ENCODE measurements at regions not wholly inside any gene's neighbourhood (a gene's known extent, or its start where the extent isn't known, plus 50 kb on each side); places are given as distances from the start of the nearest gene placed in this dataset.

DNA sequence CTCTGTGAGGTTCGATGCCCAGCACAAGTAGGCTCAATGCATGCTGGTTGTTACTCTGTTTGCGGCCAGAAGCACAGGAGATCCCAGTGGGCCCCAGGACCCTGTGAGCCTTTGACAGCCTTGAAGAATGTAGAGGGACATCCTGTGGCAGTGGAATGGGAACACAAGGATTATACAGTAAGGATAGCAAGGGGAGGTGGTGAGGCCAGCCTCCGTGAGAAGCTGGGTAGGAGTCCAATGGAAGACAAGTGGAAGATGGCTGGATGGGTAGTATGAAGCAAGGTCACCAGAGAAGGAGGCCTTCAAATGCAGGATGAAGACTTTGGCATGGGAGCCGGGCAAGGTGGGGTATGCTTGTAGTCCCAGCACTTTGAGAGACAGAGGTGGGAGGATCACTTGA lies 622.9 kb upstream of the CDH4 start:
- H3K27ac ChIP-seq (replicated peaks) = no peak overlapping the region
- no peak overlapping the region for H3K4me3 ChIP-seq
- intact Hi-C loops (cut with micrococcal nuclease) = no loop called here
- H3K9me3 ChIP-seq (replicated peaks) = no peaks in the 10 kb centered on the region
- no peak for DNase-seq
- H3K27me3 ChIP-seq (ENCODE audit: low read depth) = peaks cover 19% of the 10 kb centered on the region
- H3K36me3 ChIP-seq = no peaks in the 10 kb centered on the region
- TF ChIP-seq, protein P1, sequence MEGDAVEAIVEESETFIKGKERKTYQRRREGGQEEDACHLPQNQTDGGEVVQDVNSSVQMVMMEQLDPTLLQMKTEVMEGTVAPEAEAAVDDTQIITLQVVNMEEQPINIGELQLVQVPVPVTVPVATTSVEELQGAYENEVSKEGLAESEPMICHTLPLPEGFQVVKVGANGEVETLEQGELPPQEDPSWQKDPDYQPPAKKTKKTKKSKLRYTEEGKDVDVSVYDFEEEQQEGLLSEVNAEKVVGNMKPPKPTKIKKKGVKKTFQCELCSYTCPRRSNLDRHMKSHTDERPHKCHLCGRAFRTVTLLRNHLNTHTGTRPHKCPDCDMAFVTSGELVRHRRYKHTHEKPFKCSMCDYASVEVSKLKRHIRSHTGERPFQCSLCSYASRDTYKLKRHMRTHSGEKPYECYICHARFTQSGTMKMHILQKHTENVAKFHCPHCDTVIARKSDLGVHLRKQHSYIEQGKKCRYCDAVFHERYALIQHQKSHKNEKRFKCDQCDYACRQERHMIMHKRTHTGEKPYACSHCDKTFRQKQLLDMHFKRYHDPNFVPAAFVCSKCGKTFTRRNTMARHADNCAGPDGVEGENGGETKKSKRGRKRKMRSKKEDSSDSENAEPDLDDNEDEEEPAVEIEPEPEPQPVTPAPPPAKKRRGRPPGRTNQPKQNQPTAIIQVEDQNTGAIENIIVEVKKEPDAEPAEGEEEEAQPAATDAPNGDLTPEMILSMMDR (IDR thresholded peaks at IDR 0.05; ENCODE audit: borderline replicate concordance) = no peak
- H3K4me1 ChIP-seq = no peaks in the 10 kb centered on the region

DNA sequence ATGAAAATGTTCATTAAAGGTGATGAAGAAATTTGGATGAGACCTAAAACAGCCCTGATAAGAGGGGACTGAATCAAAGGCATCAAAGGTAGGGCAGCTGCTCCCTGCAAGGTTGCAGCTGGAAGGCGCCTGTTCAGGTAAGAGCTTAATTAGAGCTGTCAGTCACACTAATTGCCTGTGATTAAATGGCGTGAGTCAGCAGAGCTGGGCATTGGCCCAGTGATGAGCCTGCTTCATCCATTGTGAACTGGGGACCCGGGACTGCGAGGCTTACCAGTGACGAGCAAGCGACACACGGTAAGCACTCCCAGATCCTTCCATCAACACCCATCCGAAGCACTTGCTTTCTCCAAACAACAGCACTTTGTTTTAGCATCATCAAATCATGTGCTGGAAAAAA lies 621.5 kb upstream of the CDH4 start:
- H3K4me1 ChIP-seq = no peaks in the 10 kb centered on the region
- peaks cover 31% of the 10 kb centered on the region for H3K27me3 ChIP-seq (ENCODE audit: low read depth)
- DNase-seq = no peak
- no peak overlapping the region for H3K27ac ChIP-seq (replicated peaks)
- TF ChIP-seq, protein P1 (IDR thresholded peaks at IDR 0.05; ENCODE audit: borderline replicate concordance) = no peak
- H3K4me3 ChIP-seq = no peak overlapping the region
- H3K9me3 ChIP-seq (replicated peaks) = peaks cover under 1% of the 10 kb centered on the region
- intact Hi-C loops (cut with micrococcal nuclease) = no loop called here
- no peaks in the 10 kb centered on the region for H3K36me3 ChIP-seq

DNA sequence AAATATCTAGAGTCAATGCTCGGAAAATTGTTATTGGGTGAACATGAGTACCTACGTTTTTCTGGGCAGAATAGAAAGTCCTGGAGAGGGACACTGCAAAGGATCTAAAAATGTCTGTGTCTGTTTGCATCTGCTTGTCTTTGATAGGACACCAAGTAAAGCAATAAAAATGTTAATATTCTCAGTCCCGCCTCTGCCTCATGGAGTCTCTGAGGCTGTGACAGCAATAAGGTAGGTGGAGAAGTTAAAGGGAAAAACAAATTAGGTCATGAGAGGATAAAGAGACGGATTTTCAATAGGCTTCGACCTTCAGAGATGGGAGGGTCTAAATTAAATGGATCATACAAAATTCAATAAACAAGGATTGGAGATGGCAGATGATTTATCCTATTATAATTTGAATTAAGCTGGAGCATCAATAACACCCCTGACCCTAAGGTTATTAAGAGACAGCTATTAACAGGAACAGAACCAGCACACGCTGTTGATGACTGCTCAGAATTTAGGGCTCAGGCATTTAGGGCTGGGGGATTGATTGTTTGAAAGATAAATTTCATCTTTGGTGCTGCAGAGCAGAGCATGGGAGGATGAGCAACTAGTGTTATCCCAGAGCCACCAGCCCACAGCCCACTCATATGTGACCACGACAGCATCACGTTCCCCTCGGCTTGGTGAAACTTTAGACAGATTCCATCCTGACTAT lies 620.3 kb upstream of the CDH4 start:
- Histone ChIP-seq H3K4me1 (no peaks in the 10 kb centered on the region), H3K27ac (replicated peaks) (peak overlapping the region; percentile 59), H3K9me3 (replicated peaks) (peaks cover 8% of the 10 kb centered on the region), H3K27me3 (ENCODE audit: low read depth) (peaks cover 35% of the 10 kb centered on the region), H3K36me3 (no peaks in the 10 kb centered on the region), H3K4me3 (no peak overlapping the region)
- intact Hi-C loops (cut with micrococcal nuclease) = no loop called here
- TF ChIP-seq, protein P1 (IDR thresholded peaks at IDR 0.05; ENCODE audit: borderline replicate concordance) = no peak
- DNase-seq = no peak

DNA sequence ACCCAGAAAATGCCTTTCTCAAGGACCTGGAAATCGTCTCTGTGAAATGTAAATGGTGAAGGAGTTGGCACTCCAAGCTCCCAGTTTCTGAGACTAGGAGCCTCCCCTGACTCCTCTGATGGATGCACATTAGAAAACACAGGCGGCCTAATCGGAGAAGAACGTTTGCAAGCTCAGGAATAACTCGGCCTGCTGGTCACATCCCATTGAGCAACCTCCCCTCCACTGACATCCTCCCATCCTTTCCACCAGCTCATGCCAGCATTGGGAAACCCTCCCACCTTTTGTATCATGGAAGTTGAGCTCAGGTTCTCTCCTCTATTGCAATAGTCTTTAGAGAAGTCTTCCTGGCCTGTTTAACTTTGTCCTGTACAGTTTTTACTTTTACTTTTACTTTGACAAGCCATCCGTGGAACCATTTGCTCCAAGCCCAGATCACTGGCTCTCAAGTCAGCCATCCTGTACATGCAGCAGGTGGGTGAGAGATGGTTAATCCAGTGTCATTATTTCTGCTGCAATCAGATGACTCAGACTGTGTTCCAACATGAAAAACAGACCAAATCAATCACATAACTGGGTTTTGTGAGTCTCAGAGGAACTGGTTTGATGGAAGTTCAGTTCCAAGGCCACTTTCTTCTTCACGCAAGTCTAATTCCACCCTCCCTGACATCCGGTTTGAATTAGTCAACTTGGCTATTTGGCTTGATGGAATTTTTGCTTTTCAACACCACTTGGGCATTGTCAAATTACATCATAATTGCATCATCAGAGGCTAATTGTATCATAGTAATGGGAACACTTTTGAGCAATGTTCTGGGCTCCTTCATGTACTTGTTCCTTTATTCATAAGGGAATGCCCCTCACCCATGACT lies 619.4 kb upstream of the CDH4 start:
- DNase-seq = no peak
- TF ChIP-seq, protein P1 (IDR thresholded peaks at IDR 0.05; ENCODE audit: borderline replicate concordance) = no peak
- H3K4me1 ChIP-seq = no peaks in the 10 kb centered on the region
- intact Hi-C loops (cut with micrococcal nuclease) = no loop called here
- peaks cover 8% of the 10 kb centered on the region for H3K9me3 ChIP-seq (replicated peaks)
- no peaks in the 10 kb centered on the region for H3K36me3 ChIP-seq
- H3K4me3 ChIP-seq = no peak overlapping the region
- H3K27me3 ChIP-seq (ENCODE audit: low read depth) = peaks cover 35% of the 10 kb centered on the region
- H3K27ac ChIP-seq (replicated peaks) = peak overlapping the region; percentile 59

DNA sequence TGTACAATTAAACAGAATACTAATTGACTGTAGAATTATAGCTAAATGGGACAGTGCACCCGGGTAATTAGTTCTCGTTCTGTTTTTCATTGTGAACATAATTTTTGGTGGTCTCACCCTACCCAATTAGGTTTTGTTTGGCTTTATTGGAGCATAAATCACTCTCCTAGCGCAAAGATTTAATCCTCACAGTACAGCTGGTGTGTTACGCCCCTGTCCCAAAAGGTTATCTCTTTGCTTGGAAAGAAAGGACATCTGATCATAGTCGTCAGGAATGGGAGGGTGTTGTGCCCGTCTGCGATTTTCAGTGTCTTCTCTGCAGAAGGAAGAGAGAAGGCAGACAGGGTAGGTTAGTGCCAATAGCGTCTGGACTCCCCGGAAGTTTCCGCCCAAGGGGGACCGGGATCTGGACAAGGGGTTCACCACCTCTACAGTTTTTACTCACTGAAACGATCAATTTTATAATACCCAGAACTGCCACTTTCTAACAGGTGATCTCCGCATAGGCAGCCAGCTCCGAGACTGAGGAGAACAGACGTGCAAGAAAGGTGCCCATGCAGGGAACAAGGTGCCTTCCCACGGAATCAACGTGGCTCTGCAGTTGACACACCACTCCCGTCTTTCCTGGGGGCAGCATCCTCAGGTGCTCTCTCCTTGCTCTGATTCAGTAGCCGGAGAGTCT lies 617.4 kb upstream of the CDH4 start:
- TF ChIP-seq, protein P1 (IDR thresholded peaks at IDR 0.05; ENCODE audit: borderline replicate concordance) = no peak
- Histone ChIP-seq H3K4me3 (no peak overlapping the region), H3K4me1 (no peaks in the 10 kb centered on the region), H3K27me3 (ENCODE audit: low read depth) (peaks cover 29% of the 10 kb centered on the region), H3K27ac (replicated peaks) (no peak overlapping the region), H3K9me3 (replicated peaks) (peaks cover 8% of the 10 kb centered on the region), H3K36me3 (no peaks in the 10 kb centered on the region)
- intact Hi-C loops (cut with micrococcal nuclease) = no loop called here
- DNase-seq = no peak
